Dermis blood vessel endothelial cell (primary cell): ENCODE measurements at regions not wholly inside any gene's neighbourhood (a gene's known extent, or its start where the extent isn't known, plus 50 kb on each side); places are given as distances from the start of the nearest gene placed in this dataset.

Source experiments
- DNase-seq: peaks from one replicate; pipeline ENCODE4 v3.0.0; 2010

- DNase-seq: no peak
These were observed 107.0 kb downstream of the ARF6 start for GRCh38 chr14:49999826-50000379.

DNA sequence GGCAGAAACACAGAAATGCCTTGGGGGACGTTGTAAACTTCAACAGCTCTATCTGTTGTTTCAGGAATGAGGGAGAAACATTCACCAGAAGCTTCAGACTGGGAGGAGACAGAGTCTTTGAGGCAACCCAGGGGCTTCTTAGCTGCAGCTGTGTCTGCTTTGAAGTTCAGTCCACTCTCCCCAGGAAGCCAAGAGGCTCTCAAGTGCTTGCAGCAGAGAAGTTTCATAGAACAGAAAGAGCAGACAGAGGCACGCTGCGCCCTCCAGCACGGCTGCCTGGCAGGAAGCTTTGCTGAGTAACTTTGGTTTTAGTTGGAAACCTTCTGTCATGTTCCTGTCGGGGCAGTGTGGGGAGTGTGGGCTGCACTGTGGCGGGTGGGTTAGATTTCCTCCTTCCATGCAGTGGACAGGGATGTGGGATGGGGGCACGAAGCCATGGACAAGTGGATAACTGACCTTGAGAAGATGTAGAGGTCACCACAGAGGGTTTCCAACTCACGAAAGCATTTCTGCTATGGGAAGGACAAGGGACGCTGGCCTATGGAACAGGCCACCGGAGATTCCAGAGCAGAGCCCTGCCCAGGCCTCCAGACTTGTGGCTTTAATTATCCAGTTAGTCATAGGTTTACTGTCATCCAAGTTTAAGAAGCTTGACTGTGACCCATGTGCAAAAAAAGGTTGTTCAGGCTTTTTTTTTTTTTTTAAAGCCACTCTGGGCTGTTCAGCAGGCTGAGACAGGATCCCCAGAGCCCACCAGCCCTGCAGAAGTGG, 107.7 kb downstream of the ARF6 start:
- peak; percentile 64 for DNase-seq

DNA sequence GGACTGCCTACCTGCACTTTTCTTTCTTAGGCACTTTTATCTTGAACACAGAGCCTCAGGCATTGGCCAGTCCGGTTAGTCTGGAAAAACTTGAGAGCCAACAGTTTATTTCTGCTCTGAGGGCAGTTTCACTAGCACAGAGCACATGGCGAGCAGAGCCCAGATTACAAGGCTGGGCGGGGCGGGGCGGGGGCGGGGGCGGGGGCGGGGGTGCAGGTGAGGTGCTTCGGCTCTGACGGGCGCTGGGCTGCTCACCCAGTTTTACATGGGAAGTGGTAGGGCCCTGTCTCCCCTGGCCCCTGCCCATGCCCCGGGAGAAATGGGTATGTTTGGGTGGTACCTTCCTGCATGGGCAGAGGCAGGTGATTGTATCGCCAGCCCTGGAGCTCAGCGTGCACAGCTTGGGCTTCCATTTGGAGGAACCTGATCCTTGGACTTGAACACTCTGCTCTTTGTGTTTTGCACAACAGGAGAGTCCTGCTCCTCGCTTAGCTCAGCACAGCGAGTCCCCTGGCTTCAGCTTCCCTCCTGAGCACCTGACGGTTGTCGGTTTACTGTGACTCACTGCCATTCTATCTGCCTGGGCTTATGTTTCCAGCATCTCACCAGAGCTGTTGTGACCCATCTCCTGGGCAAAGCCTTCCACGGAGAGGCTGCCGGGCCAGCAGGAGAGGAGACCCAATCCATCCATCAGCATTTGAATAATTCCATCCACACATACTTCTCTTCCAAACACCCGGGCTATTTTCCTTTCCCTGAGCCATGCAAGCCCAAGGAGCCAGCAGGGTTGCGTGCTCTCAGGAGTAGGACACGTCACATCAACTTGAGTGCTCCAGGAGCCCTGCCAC, 108.5 kb downstream of the ARF6 start:
- peak; percentile 50 for DNase-seq

- DNase-seq: no peak
These were observed 109.4 kb downstream of the ARF6 start for GRCh38 chr14:50001999-50002925.

GRCh38 chr14:50002926-50003212, 110.0 kb downstream of the ARF6 start:
- DNase-seq: no peak

GRCh38 chr14:50003213-50004021, 110.5 kb downstream of the ARF6 start:
- DNase-seq: peak; percentile 46

DNA sequence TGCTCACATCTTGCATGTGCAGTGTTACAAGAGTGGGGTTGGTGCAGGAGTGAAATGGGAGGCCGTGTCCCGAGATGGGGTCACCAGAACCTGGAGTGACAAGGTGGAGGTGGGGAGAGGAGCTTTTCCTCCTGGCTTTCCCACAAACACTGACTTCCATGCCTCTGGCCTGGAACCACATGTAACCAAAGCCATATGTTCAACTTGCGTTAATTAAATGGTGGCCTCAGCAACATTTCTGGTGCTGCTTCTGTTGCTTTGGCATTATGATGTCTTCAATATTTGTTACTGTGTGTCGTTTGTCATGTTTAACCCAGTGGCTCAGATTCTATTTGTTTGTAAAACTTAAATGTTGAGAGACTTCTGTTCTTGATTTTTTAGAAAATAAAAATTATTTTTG, 110.2 kb downstream of the VCPKMT start:
- DNase-seq: no peak

DNA sequence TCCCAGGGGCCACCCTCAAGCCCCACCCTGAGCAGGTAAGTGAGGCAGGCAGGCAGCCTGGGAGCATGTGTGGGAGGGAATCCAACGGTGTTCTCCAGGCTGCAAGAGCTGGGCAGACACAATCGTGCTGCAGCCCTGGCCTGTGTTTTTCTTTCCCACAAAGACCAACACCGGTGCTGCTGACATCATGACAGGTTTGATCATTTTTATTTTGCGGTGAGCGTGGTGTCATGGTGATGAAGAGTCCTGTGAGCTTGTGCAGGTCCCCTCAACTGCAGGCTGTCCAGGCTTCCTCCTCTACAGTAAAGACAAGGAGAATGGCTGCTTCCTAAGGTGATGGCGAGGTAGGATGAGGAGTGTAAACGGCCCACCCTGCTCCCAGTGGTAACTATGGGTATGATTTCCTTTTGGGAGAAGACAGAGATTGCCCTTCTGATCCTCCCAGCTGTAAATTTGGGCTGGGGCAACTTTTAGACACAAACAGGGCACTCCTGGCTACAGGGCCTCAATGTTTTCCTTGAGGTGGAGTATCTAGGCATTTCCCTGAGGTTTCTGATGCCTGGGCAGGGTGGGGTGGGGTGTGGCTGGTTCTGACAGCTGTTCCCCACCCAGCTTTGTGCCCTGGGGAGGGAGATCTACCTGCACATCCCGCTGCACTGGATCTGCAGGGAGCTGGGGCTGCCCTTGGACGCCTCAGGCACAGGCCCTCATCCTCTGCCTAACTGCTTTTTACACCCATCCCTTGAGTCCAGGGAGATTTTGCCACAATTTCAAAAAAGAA, 109.1 kb downstream of the VCPKMT start:
- no peak for DNase-seq

DNA sequence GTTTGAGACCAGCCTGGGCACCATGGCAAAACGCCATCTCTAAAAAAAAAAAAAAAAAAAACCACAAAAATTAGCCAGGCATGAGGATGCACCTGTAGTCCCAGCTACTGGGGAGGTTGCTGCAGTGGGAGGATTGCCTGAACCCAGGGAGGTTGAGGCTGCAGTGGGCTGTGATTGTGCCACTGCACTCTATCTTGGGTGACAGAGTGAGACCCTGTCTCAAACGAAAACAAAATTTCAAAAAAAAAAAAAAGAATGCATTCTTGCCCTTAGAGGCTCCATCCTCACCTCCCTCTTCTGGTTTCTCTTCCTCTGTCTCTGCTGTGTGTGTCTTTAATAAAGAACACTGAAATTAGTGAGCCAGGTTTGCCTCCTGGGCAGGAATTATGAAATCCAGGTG, 107.8 kb downstream of the VCPKMT start:
- DNase-seq: no peak

DNA sequence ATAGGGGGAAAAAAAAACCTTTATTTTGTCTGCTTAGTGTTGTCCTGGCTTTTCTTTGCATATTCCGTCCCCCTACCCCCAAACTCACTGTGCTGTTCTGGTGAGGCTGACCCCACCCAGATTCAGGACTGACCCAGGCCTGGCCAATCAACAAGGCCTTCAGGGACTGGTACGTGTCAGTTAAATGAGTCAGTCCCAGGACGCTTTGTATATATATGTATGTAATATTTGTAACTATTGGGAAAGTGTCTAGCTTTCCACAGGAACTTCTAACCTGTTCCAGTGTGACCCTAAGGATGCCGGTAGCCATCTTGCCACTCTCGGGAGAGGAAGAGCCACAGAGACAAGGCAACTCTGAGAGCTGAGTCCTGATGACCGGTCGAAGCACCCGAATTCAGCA, 107.4 kb downstream of the VCPKMT start:
- no peak for DNase-seq

- no peak for DNase-seq
These were observed 105.6 kb downstream of the VCPKMT start for GRCh38 chr14:50010752-50011151.

DNA sequence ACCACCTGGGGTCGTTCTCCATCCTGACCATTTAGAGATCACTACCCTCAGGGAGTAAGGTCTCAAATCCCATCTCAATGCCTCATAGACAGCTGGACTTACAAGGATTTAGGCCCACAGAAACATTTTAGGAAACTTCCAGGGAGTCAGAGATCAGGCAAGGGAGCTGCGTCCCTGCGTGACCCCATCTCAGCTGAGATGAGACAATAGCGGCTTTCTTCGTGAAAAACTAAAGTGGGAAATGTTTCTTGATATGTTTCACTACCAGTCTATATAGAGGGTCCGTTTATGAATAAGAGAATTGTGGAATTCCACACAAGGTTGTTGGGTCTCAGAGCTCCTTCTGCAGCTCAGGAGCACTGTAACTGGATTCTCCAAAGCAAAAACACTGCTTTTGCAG, 105.1 kb downstream of the VCPKMT start:
- no peak for DNase-seq

DNA sequence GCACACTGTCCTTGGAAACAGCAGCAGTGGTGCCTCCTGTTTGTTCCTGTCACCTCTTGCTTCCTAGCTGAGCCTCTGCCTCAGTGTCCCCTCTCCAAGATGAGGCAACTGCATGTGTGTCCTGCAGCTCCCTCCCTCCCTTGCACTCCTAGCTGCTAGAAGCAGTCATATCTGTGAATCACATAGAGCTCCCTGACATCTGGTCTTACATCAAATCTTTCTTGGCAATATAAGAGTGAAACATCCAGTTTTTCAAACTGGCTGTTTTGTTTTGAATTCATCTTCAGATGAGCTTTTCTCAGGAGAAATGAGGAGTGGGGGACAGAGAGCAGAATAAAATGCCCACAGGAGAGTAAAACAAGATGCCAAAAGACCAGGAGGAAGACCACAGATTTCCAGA, 103.7 kb downstream of the VCPKMT start:
- DNase-seq: no peak

DNA sequence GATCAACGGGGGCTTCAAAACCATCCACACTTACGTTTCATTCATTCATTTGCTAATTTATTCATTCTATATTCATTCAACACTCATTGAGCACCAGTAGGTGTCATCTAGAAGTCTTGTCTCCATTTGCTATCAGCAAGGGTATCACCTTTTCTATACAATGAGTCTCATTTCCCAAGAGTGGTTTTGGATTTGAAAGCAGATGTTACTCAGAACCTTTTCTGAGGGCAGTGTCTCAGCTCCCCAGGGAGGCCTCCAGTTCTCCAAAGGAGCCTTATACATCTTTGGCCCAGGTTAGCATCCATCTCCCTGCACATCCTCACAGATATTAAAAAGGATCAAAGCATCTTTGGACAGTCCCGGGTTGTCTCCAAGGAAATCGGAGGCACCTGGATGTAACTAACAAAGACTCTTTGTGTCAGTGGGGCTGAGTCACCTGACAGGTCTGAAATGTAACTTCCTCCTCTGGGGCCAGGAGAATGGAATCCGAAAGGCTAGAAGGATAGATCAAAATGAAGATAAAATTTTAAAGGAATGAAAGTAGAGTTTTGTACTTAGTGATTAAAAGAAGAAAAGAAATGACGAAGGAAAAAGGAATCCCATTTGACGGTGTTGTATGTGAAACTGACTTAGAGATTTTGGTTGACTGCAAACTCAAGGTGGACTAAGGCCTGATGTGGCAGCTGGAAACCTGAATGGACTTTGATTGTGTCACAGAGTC, 103.0 kb downstream of the VCPKMT start:
- no peak for DNase-seq

DNA sequence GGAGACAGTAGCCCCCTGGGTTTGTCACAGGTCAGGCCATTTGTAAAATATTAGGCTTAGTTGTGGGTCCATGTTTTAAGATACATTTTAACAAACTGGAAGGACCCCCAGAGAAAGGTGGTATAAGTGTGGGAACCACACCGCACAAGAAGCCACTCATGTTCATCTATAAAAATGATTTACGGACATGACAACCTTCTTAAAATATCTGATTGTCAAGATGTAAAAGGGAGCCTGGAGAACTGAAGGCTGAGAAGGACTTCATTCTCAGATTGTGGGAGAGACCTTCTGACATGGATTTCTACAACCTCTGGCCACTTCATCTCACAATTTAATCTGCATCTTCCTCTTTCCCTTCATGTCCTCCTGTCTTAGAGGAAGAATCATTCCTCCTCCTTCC, 102.4 kb downstream of the VCPKMT start:
- DNase-seq: no peak

GRCh38 chr14:50014809-50015430, 101.5 kb downstream of the VCPKMT start:
- no peak for DNase-seq

DNA sequence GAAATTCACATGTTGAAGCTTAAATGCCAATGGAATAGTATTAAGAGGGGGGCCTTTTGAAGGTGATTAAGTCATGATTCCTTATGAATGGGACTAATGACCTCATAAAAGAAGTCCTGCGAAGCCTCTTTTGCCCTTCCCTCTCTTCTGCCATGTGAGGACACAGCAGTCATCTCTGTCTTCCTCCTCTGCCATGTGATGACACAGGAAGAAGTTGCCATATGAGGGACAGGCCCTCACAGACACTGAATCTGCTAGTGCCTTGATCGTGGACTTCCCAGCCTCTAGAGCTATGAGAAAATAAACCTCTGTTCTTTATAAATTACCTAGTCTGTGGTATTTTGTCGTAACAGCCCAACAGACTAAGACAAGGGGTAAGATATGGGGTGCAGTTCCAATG, 100.7 kb downstream of the VCPKMT start:
- DNase-seq: no peak

- DNase-seq: peak; percentile 31
These were observed 98.0 kb downstream of the VCPKMT start for GRCh38 chr14:50018201-50018932.

- DNase-seq: no peak
These were observed 97.5 kb downstream of the VCPKMT start for GRCh38 chr14:50018933-50019210.

DNA sequence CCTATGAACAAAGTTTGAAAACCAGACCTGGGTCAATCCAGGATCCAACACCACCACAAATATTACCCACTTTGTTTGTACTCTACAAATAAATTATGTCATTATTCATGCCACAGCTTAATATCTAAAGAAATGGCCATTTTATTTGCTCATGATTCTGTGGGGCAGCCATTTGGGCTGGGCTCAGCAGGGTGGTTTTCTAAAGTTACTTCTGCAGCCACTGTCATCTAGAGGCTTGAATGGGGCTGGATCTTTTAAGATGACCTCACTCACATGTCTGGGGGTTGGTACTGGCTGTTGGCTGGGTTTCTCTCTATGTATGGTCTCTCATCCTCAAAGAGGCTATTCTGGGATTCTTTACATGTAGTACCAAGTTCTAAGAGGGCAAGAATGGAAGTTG, 96.2 kb downstream of the VCPKMT start:
- no peak for DNase-seq
